IMR-90 (cell line): ENCODE measurements at regions not wholly inside any gene's neighbourhood (a gene's known extent, or its start where the extent isn't known, plus 50 kb on each side); places are given as distances from the start of the nearest gene placed in this dataset.
A peak's percentile ranks its signal among the peaks of the same experiment; 100 is the strongest.

Experiments used
- ATAC-seq: fragments of 200-7000 bp; cut with Tn5 transposase; 2 replicates; pipeline ENCODE4 v1.9.1; 2020; ENCODE audit warnings: low read depth, mild to moderate bottlenecking, moderate library complexity
- BruUV-seq: library from RNA; stranded (reverse); fragments of 400-500 nt; replicated peaks from 2 replicates; lab custom pipeline; 2021; lab: Mats Ljungman, UMichigan
- CTCF ChIA-PET: fragments of 300-600 bp; formaldehyde crosslinking; extraction: SDS; loops from one replicate; lab custom pipeline; 2021; ENCODE audit warnings: antibody characterized with exemption; lab: Yijun Ruan, JAX
- POLR2A ChIA-PET: fragments of 300-600 bp; sonication (Branson Sonifier 250); formaldehyde crosslinking; loops from one replicate; lab custom pipeline; 2022; ENCODE audit warnings: antibody characterized with exemption; ENCODE audit not compliant: unreplicated experiment; lab: Charles Lee
- DNase-seq: peaks from one replicate; pipeline ENCODE4 v3.0.0; 2013
- H2AFZ ChIP-seq: replicated peaks from 2 replicates; pipeline ENCODE3; 2013; ENCODE audit warnings: low read length, mild to moderate bottlenecking; ENCODE audit not compliant: poor library complexity
- H2AK5ac ChIP-seq: 2 replicates; pipeline ENCODE4 v1.6.1; 2013; ENCODE audit warnings: low read depth, low read length, inconsistent platforms
- H2AK9ac ChIP-seq: replicated peaks from 2 replicates; pipeline ENCODE3; 2013; ENCODE audit warnings: mild to moderate bottlenecking, low read depth, low read length, moderate library complexity; ENCODE audit not compliant: poor library complexity
- H2BK120ac ChIP-seq: 2 replicates; pipeline ENCODE4 v1.6.1; 2013; ENCODE audit warnings: low read depth, low read length, inconsistent platforms
- H2BK15ac ChIP-seq: 3 replicates; pipeline ENCODE4 v1.6.1; 2013; ENCODE audit warnings: low read depth, low read length, inconsistent platforms
- H2BK20ac ChIP-seq: 2 replicates; pipeline ENCODE4 v1.6.1; 2013; ENCODE audit warnings: low read depth, mild to moderate bottlenecking, inconsistent platforms, low read length, moderate library complexity
- H2BK5ac ChIP-seq: 2 replicates; pipeline ENCODE4 v1.6.1; 2013; ENCODE audit warnings: mild to moderate bottlenecking, low read depth, low read length, inconsistent platforms; ENCODE audit not compliant: poor library complexity, severe bottlenecking
- H3K14ac ChIP-seq: replicated peaks from 2 replicates; pipeline ENCODE4 v1.6.1; 2013; ENCODE audit warnings: low read depth, low read length, inconsistent platforms
- H3K18ac ChIP-seq: 2 replicates; pipeline ENCODE4 v1.6.1; 2013; ENCODE audit warnings: low read depth, low read length, control low read depth
- H3K23ac ChIP-seq: 2 replicates; pipeline ENCODE4 v1.6.1; 2013; ENCODE audit warnings: low read depth, low read length, inconsistent platforms
- H3K27ac ChIP-seq: 2 replicates; pipeline ENCODE4 v1.5.1; 2013; ENCODE audit warnings: mild to moderate bottlenecking, control low read depth, low read length; ENCODE audit not compliant: insufficient read depth
- H3K27me3 ChIP-seq: 2 replicates; pipeline ENCODE4 v1.6.1; 2013; ENCODE audit warnings: low read length; ENCODE audit not compliant: control insufficient read depth, insufficient read depth
- H3K36me3 ChIP-seq: 2 replicates; pipeline ENCODE4 v1.6.1; 2013; ENCODE audit warnings: low read length, mixed read lengths; ENCODE audit not compliant: control insufficient read depth, insufficient read depth
- H3K4ac ChIP-seq: 2 replicates; pipeline ENCODE4 v1.6.1; 2013; ENCODE audit warnings: low read depth, low read length, inconsistent platforms
- H3K4me1 ChIP-seq: 2 replicates; pipeline ENCODE4 v1.6.1; 2013; ENCODE audit warnings: low read length, mixed read lengths; ENCODE audit not compliant: control insufficient read depth, insufficient read depth
- H3K4me2 ChIP-seq: 2 replicates; pipeline ENCODE4 v1.6.1; 2013; ENCODE audit warnings: low read depth, mild to moderate bottlenecking, control low read depth, low read length, moderate library complexity
- H3K4me3 ChIP-seq: 2 replicates; pipeline ENCODE4 v1.5.1; 2013; ENCODE audit warnings: low read depth, mild to moderate bottlenecking, control low read depth, low read length, moderate library complexity; ENCODE audit not compliant: insufficient read depth
- H3K56ac ChIP-seq: 2 replicates; pipeline ENCODE4 v1.6.1; 2013; ENCODE audit warnings: low read length, inconsistent platforms; ENCODE audit not compliant: insufficient read depth; ENCODE audit errors: extremely low read depth
- H3K79me1 ChIP-seq, 2 experiments: 2 replicates each; pipeline ENCODE4 v1.6.1; 2013; ENCODE audit warnings: low read length in 2 of 2, inconsistent platforms in 1 of 2, low read depth in 1 of 2
- H3K9ac ChIP-seq: 2 replicates; pipeline ENCODE4 v1.6.1; 2013; ENCODE audit warnings: low read depth, low read length, control low read depth
- H3K9me1 ChIP-seq: 2 replicates; pipeline ENCODE4 v1.6.1; 2013; ENCODE audit warnings: low read length, inconsistent platforms; ENCODE audit not compliant: insufficient read depth
- H3K9me3 ChIP-seq: 2 replicates; pipeline ENCODE4 v1.6.1; 2013; ENCODE audit warnings: low read length; ENCODE audit not compliant: control insufficient read depth, insufficient read depth
- H4K20me1 ChIP-seq: 2 replicates; pipeline ENCODE4 v1.6.1; 2013; ENCODE audit warnings: low read length, inconsistent platforms; ENCODE audit not compliant: insufficient read depth
- H4K5ac ChIP-seq: 2 replicates; pipeline ENCODE4 v1.6.1; 2013; ENCODE audit warnings: mild to moderate bottlenecking, low read depth, low read length, control low read depth
- H4K8ac ChIP-seq, 2 experiments: 2 replicates each; pipeline ENCODE4 v1.6.1; 2013; ENCODE audit warnings: low read depth in 2 of 2, low read length in 2 of 2, control low read depth in 1 of 2, inconsistent platforms in 1 of 2
- H4K91ac ChIP-seq: 2 replicates; pipeline ENCODE4 v1.6.1; 2013; ENCODE audit warnings: low read depth, low read length, inconsistent platforms; ENCODE audit not compliant: insufficient read depth
- FOS ChIP-seq: fragments of 150-350 bp; IDR thresholded peaks from 2 replicates; pipeline ENCODE4 v1.6.1; 2016; ENCODE audit warnings: low read depth, low read length
- MAFK ChIP-seq: IDR thresholded peaks from 2 replicates; pipeline ENCODE4 v1.6.1; 2012; ENCODE audit warnings: low read depth, low read length, improper control_type of control experiment
- USF2 ChIP-seq: fragments of 150-350 bp; IDR thresholded peaks from 2 replicates; pipeline ENCODE4 v1.6.1; 2017; ENCODE audit warnings: mild to moderate bottlenecking, antibody characterized with exemption, low read length, low read depth
- WGBS, 2 experiments: methylation state at CpG; one replicate each; pipeline versions ENCODE4 v1.1.5 to v1.1.7; 2013; ENCODE audit warnings: missing lambda C conversion rate in 2 of 2; ENCODE audit not compliant: insufficient read length in 1 of 2; ENCODE audit errors: extremely low coverage in 2 of 2; 5-methylcytosine and 5-hydroxymethylcytosine counted together
- dilution Hi-C: fragments of 300-500 bp; cut with HindIII; formaldehyde crosslinking; loops from one replicate; pipeline ENCODE4 v1.14.3; 2018; ENCODE audit warnings: low sequenced_read_pairs; ENCODE audit not compliant: unreplicated experiment
- in situ Hi-C: fragments of 300-500 bp; cut with MboI; formaldehyde crosslinking; loops from 3 replicates; pipeline ENCODE4 v1.14.3; 2019; ENCODE audit warnings: low sequenced_read_pairs, inconsistent platforms, mixed read lengths
- intact Hi-C: fragments of 100-400 bp; cut with micrococcal nuclease; formaldehyde crosslinking; loops from 2 replicates; pipeline ENCODE4 v1.10.0; 2022

- H2BK5ac ChIP-seq = no peak overlapping the region
- no peak for DNase-seq
- in situ Hi-C loops (no loop called here), dilution Hi-C loops (no loop called here), intact Hi-C loops (no loop called here)
- no peaks in the 10 kb centered on the region; the same call in 1 of the 2 replicates for H3K4me1 ChIP-seq
- no peaks in the 10 kb centered on the region for H3K9me1 ChIP-seq
- H2AK9ac ChIP-seq = no peak overlapping the region
- H3K27me3 ChIP-seq = peaks cover 2% of the 10 kb centered on the region; the same call in 1 of the 2 replicates
- H4K20me1 ChIP-seq = no peaks in the 10 kb centered on the region
- no TSS peak for BruUV-seq
- no peak overlapping the region for H2BK15ac ChIP-seq
- no peak overlapping the region for H2AK5ac ChIP-seq
- ChIA-PET CTCF (no interaction called here), POLR2A (no interaction called here)
- H2BK120ac ChIP-seq = no peak overlapping the region
- TF ChIP-seq MAFK (no peak), FOS (no peak), USF2 (no peak)
- no peaks in the 10 kb centered on the region for H3K79me1 ChIP-seq
- 78% methylated on average over 9 of the region's 22 CpGs; no CpG with 5 or more reads in 1 of the 2 experiments for WGBS, 2 experiments
- no peak overlapping the region for H3K9ac ChIP-seq
- no peaks in the 10 kb centered on the region for H3K9me3 ChIP-seq
- H3K4me3 ChIP-seq = no peak overlapping the region
- H2AFZ ChIP-seq = peak overlapping the region; percentile 39
- no peak overlapping the region for H3K14ac ChIP-seq
- H2BK20ac ChIP-seq = no peak overlapping the region
- no peak overlapping the region for H4K91ac ChIP-seq
- peak overlapping the region in 1 of 2 experiments; percentile 70; a peak in 1 of 4 replicates for H4K8ac ChIP-seq
- H3K56ac ChIP-seq = no peak overlapping the region
- H3K27ac ChIP-seq = no peak overlapping the region
- no peak overlapping the region for H3K18ac ChIP-seq
- no peak overlapping the region for H3K4ac ChIP-seq
- H3K36me3 ChIP-seq = no peaks in the 10 kb centered on the region
- no peak overlapping the region for H3K4me2 ChIP-seq
- no peak for ATAC-seq
- H4K5ac ChIP-seq = no peak overlapping the region
- H3K23ac ChIP-seq = no peak overlapping the region
These were observed 58.2 kb downstream of the GADD45G start for GRCh38 chr9:89662718-89663613.
